HCT116 (cell line): ENCODE measurements at regions not wholly inside any gene's neighbourhood (a gene's known extent, or its start where the extent isn't known, plus 50 kb on each side); places are given as distances from the start of the nearest gene placed in this dataset.

Experiments
- ATAC-seq: fragments of 200-7000 bp; cut with Tn5 transposase; 2 replicates; pipeline ENCODE4 v1.9.1; 2020; ENCODE audit warnings: mild to moderate bottlenecking, moderate library complexity
- BruUV-seq: library from RNA; stranded (reverse); fragments of 400-500 nt; replicated peaks from 2 replicates; lab custom pipeline; 2021; lab: Mats Ljungman, UMichigan
- CTCF ChIA-PET: fragments of 300-600 bp; sonication (Branson Sonifier 250); formaldehyde crosslinking; loops from one replicate; lab custom pipeline; 2021; ENCODE audit warnings: antibody characterized with exemption; lab: Charles Lee
- POLR2A ChIA-PET: fragments of 300-600, 350-600 bp; sonication (Branson Sonifier 250); formaldehyde crosslinking; loops from one replicate; lab custom pipeline; 2021; ENCODE audit warnings: antibody characterized with exemption; lab: Charles Lee
- RAD21 ChIA-PET, 2 experiments: fragments of 300-600 bp; sonication (Branson Sonifier 250); formaldehyde crosslinking; loops; one replicate each; lab custom pipeline; 2023; ENCODE audit warnings: low total read pairs in 2 of 2; ENCODE audit not compliant: uncharacterized antibody in 2 of 2, unreplicated experiment in 2 of 2, low non-redundant PET in 1 of 2; lab: Charles Lee
- DNase-seq: peaks from one replicate; pipeline ENCODE4 v3.0.0-alpha.2; 2010; ENCODE audit warnings: low read depth, low spot score
- H2AFZ ChIP-seq: fragments of 200-600 bp; shearing (Covaris generic), sonication (generic); 2 replicates; pipeline ENCODE4 v1.6.1; 2017; ENCODE audit warnings: low read depth, mixed run types, mixed read lengths, antibody characterized with exemption, low read length; ENCODE audit not compliant: poor library complexity, severe bottlenecking
- H3K27ac ChIP-seq: 2 replicates; pipeline ENCODE4 v1.5.1; 2012; ENCODE audit warnings: low read depth, low read length
- H3K27me3 ChIP-seq: fragments of 200-600 bp; sonication (generic); 2 replicates; pipeline ENCODE4 v1.6.1; 2016; ENCODE audit warnings: mixed run types, low read length, mixed read lengths; ENCODE audit not compliant: insufficient read depth
- H3K36me3 ChIP-seq, 2 experiments: fragments of 200-500 bp in 1 of 2; fragments of 200-600 bp in 1 of 2; sonication (Bioruptor generic) in 1 of 2; sonication (generic) in 1 of 2; 2 replicates each; pipeline versions ENCODE4 v1.5.1 to v1.6.1; 2014 to 2016; ENCODE audit warnings: low read length in 2 of 2, inconsistent platforms in 1 of 2, mixed read lengths in 1 of 2, mixed run types in 1 of 2; ENCODE audit not compliant: insufficient read depth in 2 of 2, control insufficient read depth in 1 of 2
- H3K4me1 ChIP-seq, 2 experiments: fragments of 200-600 bp in 1 of 2; sonication (generic) in 1 of 2; 2 replicates each; pipeline versions ENCODE4 v1.5.1 to v1.6.1; 2012 to 2017; ENCODE audit warnings: low read length in 2 of 2, inconsistent platforms in 1 of 2, mild to moderate bottlenecking in 1 of 2, mixed read lengths in 1 of 2, mixed run types in 1 of 2, moderate library complexity in 1 of 2; ENCODE audit not compliant: insufficient read depth in 2 of 2, control insufficient read depth in 1 of 2
- H3K4me2 ChIP-seq: fragments of 200-600 bp; sonication (generic); 2 replicates; pipeline ENCODE4 v1.6.1; 2017; ENCODE audit warnings: mixed run types, low read length, mixed read lengths
- H3K4me3 ChIP-seq, 2 experiments: fragments of 200-600 bp in 1 of 2; sonication (generic) in 1 of 2; replicated peaks in 1 of 2; 2 replicates each; pipeline ENCODE4 v1.5.1; 2011 to 2016; ENCODE audit warnings: low read length in 2 of 2, control low read depth in 1 of 2, low read depth in 1 of 2, mild to moderate bottlenecking in 1 of 2, mixed read lengths in 1 of 2, mixed run types in 1 of 2
- H3K79me2 ChIP-seq: fragments of 200-600 bp; sonication (generic); 2 replicates; pipeline ENCODE4 v1.6.1; 2017; ENCODE audit warnings: mild to moderate bottlenecking, mixed run types, low read length, moderate library complexity, mixed read lengths; ENCODE audit not compliant: insufficient read depth
- H3K9ac ChIP-seq: fragments of 200-600 bp; sonication (generic); 2 replicates; pipeline ENCODE4 v1.6.1; 2016; ENCODE audit warnings: low read length, mixed read lengths
- H3K9me2 ChIP-seq: fragments of 200-600 bp; sonication (generic), shearing (Covaris generic); 2 replicates; pipeline ENCODE4 v1.6.1; 2017; ENCODE audit warnings: mixed run types, mild to moderate bottlenecking, moderate library complexity; ENCODE audit not compliant: insufficient read depth
- H3K9me3 ChIP-seq, 2 experiments: fragments of 200-500 bp in 1 of 2; fragments of 200-600 bp in 1 of 2; sonication (Bioruptor generic) in 1 of 2; sonication (generic) in 1 of 2; 2 replicates each; pipeline ENCODE4 v1.6.1; 2014 to 2017; ENCODE audit warnings: low read length in 2 of 2, mixed read lengths in 2 of 2, inconsistent platforms in 1 of 2, low read depth in 1 of 2, mild to moderate bottlenecking in 1 of 2, mixed run types in 1 of 2, moderate library complexity in 1 of 2; ENCODE audit not compliant: control insufficient read depth in 1 of 2, insufficient read depth in 1 of 2
- H4K20me1 ChIP-seq: fragments of 200-600 bp; sonication (generic), shearing (Covaris generic); 2 replicates; pipeline ENCODE4 v1.6.1; 2017; ENCODE audit warnings: mixed run types, mild to moderate bottlenecking, moderate library complexity; ENCODE audit not compliant: insufficient read depth
- ATF3 ChIP-seq: IDR thresholded peaks from 2 replicates; pipeline ENCODE4 v1.6.1; 2012
- CBX3 ChIP-seq: IDR thresholded peaks from 2 replicates; pipeline ENCODE4 v1.6.1; 2012; ENCODE audit warnings: low read depth
- CEBPB ChIP-seq: IDR thresholded peaks from 2 replicates; pipeline ENCODE4 v1.6.1; 2012; ENCODE audit warnings: low read depth
- EGR1 ChIP-seq: IDR thresholded peaks from 2 replicates; pipeline ENCODE4 v1.6.1; 2012; ENCODE audit warnings: low read depth
- ELF1 ChIP-seq: IDR thresholded peaks from 2 replicates; pipeline ENCODE4 v1.6.1; 2012; ENCODE audit warnings: low read depth, borderline replicate concordance
- EZH2 ChIP-seq: fragments of 200-600 bp; sonication (generic); IDR thresholded peaks from 2 replicates; pipeline ENCODE4 v1.6.1; 2017; ENCODE audit warnings: antibody characterized with exemption, mixed run types
- EZH2phosphoT487 ChIP-seq: fragments of 200-600 bp; IDR thresholded peaks from 2 replicates; pipeline ENCODE4 v1.6.1; 2018; ENCODE audit warnings: antibody characterized with exemption, borderline replicate concordance
- FOSL1 ChIP-seq: IDR thresholded peaks from 2 replicates; pipeline ENCODE4 v1.6.1; 2012; ENCODE audit warnings: low read depth
- JUND ChIP-seq: IDR thresholded peaks from 2 replicates; pipeline ENCODE4 v1.6.1; 2012
- POLR2A ChIP-seq: IDR thresholded peaks from 2 replicates; pipeline ENCODE4 v1.7.0; 2011; ENCODE audit warnings: borderline replicate concordance; ENCODE audit not compliant: insufficient read depth, insufficient read length; ENCODE audit errors: extremely low read depth
- POLR2AphosphoS5 ChIP-seq: IDR thresholded peaks from 2 replicates; pipeline ENCODE4 v1.6.1; 2011; ENCODE audit warnings: mild to moderate bottlenecking, low read depth, low read length, moderate library complexity
- RAD21 ChIP-seq: IDR thresholded peaks from 2 replicates; pipeline ENCODE4 v1.6.1; 2012; ENCODE audit warnings: low read depth, mild to moderate bottlenecking
- SIN3A ChIP-seq: IDR thresholded peaks from 2 replicates; pipeline ENCODE4 v1.6.1; 2012; ENCODE audit warnings: low read depth
- SP1 ChIP-seq: IDR thresholded peaks from 2 replicates; pipeline ENCODE4 v1.6.1; 2012; ENCODE audit warnings: low read depth
- SRF ChIP-seq: IDR thresholded peaks from 2 replicates; pipeline ENCODE4 v1.6.1; 2012; ENCODE audit warnings: low read depth
- TCF7L2 ChIP-seq: IDR thresholded peaks from 2 replicates; pipeline ENCODE4 v1.7.0; 2011; ENCODE audit warnings: borderline replicate concordance, inconsistent platforms; ENCODE audit not compliant: insufficient read depth, insufficient read length; ENCODE audit errors: extremely low read depth
- ZNF274 ChIP-seq: fragments of 200-500 bp; sonication (Bioruptor generic); IDR thresholded peaks from 2 replicates; pipeline ENCODE4 v1.6.1; 2014; ENCODE audit warnings: mild to moderate bottlenecking, low read depth, low read length, inconsistent platforms
- intact Hi-C: fragments of 100-400 bp; cut with micrococcal nuclease; formaldehyde crosslinking; loops from 2 replicates; pipeline ENCODE4 v1.10.0; 2022
- TF ChIP-seq, protein P1 (sequence below): IDR thresholded peaks from 2 replicates; pipeline ENCODE4 v1.6.1; 2012; ENCODE audit warnings: low read depth
- TF ChIP-seq, protein P2 (sequence below): IDR thresholded peaks from 2 replicates; pipeline ENCODE4 v1.6.1; 2012
- TF ChIP-seq, protein P3 (sequence below), 3 experiments: fragments of 200-600 bp in 1 of 3; sonication (generic) in 1 of 3; IDR thresholded peaks in 2 of 3; conservative IDR thresholded peaks in 1 of 3; 2 replicates each; pipeline ENCODE4 v1.5.1; 2012 to 2017; ENCODE audit warnings: low read depth in 2 of 3, low read length in 2 of 3, antibody characterized with exemption in 1 of 3, borderline replicate concordance in 1 of 3, control low read depth in 1 of 3, mild to moderate bottlenecking in 1 of 3, mixed read lengths in 1 of 3, mixed run types in 1 of 3, moderate library complexity in 1 of 3; ENCODE audit not compliant: insufficient read depth in 1 of 3

DNA sequence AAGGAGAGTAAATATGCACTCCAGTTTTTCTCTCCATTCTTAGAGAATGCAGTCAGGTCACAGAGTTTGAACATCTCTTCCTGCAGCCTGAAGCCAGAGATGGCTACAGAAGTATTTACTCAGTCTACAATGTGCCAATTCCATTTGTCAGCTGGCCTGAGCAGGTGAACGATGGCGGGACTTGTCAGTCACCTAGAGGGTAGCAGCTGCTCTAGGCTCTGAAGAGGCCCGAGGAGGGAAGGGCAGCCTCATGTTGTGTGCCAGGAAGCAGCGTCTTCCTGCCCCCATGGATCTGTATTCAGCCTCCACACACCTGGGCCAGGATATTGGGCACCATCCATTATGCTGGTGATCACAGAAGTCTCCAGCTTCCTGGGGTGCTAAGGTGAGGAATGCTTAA is 316.7 kb upstream of the CHAC2 start:
- H3K9ac ChIP-seq = no peak overlapping the region
- no peak overlapping the region for H3K27ac ChIP-seq
- H3K27me3 ChIP-seq = no peaks in the 10 kb centered on the region
- no peak overlapping the region for H3K4me2 ChIP-seq
- no peaks in the 10 kb centered on the region for H4K20me1 ChIP-seq
- CTCF ChIA-PET = no interaction called here
- H3K4me1 ChIP-seq = peaks cover 0 to 12% of the 10 kb centered on the region in 2 experiments; a peak in 1 of 4 replicates
- TF ChIP-seq ZNF274 (no peak), FOSL1 (no peak), SRF (no peak), ATF3 (no peak), EZH2 (no peak), SIN3A (no peak), EZH2phosphoT487 (no peak), POLR2A (no peak), TCF7L2 (no peak), CEBPB (no peak), SP1 (no peak), ELF1 (no peak), POLR2AphosphoS5 (no peak), JUND (no peak), EGR1 (no peak), CBX3 (no peak), RAD21 (no peak)
- TF ChIP-seq, protein P1, sequence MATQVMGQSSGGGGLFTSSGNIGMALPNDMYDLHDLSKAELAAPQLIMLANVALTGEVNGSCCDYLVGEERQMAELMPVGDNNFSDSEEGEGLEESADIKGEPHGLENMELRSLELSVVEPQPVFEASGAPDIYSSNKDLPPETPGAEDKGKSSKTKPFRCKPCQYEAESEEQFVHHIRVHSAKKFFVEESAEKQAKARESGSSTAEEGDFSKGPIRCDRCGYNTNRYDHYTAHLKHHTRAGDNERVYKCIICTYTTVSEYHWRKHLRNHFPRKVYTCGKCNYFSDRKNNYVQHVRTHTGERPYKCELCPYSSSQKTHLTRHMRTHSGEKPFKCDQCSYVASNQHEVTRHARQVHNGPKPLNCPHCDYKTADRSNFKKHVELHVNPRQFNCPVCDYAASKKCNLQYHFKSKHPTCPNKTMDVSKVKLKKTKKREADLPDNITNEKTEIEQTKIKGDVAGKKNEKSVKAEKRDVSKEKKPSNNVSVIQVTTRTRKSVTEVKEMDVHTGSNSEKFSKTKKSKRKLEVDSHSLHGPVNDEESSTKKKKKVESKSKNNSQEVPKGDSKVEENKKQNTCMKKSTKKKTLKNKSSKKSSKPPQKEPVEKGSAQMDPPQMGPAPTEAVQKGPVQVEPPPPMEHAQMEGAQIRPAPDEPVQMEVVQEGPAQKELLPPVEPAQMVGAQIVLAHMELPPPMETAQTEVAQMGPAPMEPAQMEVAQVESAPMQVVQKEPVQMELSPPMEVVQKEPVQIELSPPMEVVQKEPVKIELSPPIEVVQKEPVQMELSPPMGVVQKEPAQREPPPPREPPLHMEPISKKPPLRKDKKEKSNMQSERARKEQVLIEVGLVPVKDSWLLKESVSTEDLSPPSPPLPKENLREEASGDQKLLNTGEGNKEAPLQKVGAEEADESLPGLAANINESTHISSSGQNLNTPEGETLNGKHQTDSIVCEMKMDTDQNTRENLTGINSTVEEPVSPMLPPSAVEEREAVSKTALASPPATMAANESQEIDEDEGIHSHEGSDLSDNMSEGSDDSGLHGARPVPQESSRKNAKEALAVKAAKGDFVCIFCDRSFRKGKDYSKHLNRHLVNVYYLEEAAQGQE = no peak
- TF ChIP-seq, protein P2, sequence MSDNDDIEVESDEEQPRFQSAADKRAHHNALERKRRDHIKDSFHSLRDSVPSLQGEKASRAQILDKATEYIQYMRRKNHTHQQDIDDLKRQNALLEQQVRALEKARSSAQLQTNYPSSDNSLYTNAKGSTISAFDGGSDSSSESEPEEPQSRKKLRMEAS = no peak
- TF ChIP-seq, protein P3, sequence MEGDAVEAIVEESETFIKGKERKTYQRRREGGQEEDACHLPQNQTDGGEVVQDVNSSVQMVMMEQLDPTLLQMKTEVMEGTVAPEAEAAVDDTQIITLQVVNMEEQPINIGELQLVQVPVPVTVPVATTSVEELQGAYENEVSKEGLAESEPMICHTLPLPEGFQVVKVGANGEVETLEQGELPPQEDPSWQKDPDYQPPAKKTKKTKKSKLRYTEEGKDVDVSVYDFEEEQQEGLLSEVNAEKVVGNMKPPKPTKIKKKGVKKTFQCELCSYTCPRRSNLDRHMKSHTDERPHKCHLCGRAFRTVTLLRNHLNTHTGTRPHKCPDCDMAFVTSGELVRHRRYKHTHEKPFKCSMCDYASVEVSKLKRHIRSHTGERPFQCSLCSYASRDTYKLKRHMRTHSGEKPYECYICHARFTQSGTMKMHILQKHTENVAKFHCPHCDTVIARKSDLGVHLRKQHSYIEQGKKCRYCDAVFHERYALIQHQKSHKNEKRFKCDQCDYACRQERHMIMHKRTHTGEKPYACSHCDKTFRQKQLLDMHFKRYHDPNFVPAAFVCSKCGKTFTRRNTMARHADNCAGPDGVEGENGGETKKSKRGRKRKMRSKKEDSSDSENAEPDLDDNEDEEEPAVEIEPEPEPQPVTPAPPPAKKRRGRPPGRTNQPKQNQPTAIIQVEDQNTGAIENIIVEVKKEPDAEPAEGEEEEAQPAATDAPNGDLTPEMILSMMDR (IDR thresholded peaks at IDR 0.05 in 2 of 3, conservative IDR thresholded peaks at IDR 0.05 in 1 of 3; ENCODE audit: borderline replicate concordance in 1 of 3, insufficient read depth in 1 of 3, low read depth in 2 of 3, low read length in 2 of 3) = no peak
- H3K9me3 ChIP-seq = no peaks in the 10 kb centered on the region
- intact Hi-C loops = no loop called here
- RAD21 ChIA-PET = no interaction called here
- no peak for DNase-seq
- no peaks in the 10 kb centered on the region for H3K79me2 ChIP-seq
- H2AFZ ChIP-seq = no peak overlapping the region
- H3K4me3 ChIP-seq = no peak overlapping the region
- no peak for ATAC-seq
- POLR2A ChIA-PET = no interaction called here
- H3K9me2 ChIP-seq = no peaks in the 10 kb centered on the region
- no peaks in the 10 kb centered on the region for H3K36me3 ChIP-seq
- no TSS peak for BruUV-seq
